ENCODE measurements at regions not wholly inside any gene's neighbourhood (a gene's known extent, or its start where the extent isn't known, plus 50 kb on each side); places are given as distances from the start of the nearest gene placed in this dataset.

GRCh38 chr2:166572937-166573336 is 78.9 kb upstream of the SCN7A start:
- no peak for TF ChIP-seq CTCF (IDR thresholded peaks at IDR 0.05)
- no peak for TF ChIP-seq ZFX (IDR thresholded peaks at IDR 0.05; ENCODE audit: borderline replicate concordance)
